ENCODE measurements at regions not wholly inside any gene's neighbourhood (a gene's known extent, or its start where the extent isn't known, plus 50 kb on each side); places are given as distances from the start of the nearest gene placed in this dataset.

DNA sequence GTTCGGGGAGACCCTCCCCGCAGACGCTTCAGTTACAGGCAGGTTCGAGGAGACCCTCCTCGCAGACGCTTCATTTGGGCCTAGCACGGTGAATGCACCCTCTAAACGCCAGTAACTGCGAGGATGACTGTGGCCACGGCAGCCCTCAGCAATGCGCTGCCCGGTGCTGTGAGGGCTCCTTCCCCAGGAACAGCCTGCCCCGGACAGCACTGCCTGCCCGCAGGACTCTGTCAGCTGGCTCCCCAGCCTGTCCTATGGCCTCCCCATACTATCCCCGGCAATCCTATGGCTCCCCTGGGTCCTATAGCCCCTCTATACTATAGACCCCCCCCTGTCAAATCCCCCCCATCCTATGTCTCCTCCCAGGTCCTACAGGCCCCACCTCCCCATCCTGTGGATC is 238.9 kb downstream of the RBFOX3 start (continued):
- TF ChIP-seq, protein P1, sequence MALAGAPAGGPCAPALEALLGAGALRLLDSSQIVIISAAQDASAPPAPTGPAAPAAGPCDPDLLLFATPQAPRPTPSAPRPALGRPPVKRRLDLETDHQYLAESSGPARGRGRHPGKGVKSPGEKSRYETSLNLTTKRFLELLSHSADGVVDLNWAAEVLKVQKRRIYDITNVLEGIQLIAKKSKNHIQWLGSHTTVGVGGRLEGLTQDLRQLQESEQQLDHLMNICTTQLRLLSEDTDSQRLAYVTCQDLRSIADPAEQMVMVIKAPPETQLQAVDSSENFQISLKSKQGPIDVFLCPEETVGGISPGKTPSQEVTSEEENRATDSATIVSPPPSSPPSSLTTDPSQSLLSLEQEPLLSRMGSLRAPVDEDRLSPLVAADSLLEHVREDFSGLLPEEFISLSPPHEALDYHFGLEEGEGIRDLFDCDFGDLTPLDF (CRISPR knock-in tag; IDR thresholded peaks at IDR 0.05) = no peak

DNA sequence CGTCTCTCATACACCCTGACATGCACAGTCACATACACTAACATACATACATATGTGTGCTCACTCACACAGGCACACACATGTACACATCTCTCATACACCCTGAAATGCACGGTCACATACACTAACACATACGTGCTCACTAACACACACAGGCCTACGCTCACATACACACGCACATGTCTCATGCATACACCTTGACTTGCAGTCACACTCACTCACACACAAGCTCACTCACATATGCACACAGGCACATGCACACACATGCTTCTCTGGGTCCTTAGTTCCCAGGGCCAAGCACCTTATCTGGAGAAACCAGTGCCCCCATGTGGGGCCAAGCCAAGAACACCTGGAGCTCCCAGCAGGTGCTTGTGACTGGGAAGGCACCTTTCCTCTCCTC is 240.3 kb downstream of the RBFOX3 start:
- Mint-ChIP-seq H3K36me3 (no peaks in the 10 kb centered on the region), H3K27ac (no peak overlapping the region), H3K27me3 (ENCODE audit: low read depth) (no peaks in the 10 kb centered on the region), H3K4me1 (peaks cover 18% of the 10 kb centered on the region), H3K4me3 (no peak overlapping the region), H3K9me3 (no peaks in the 10 kb centered on the region; the same call in 1 of the 2 replicates)
- DNase-seq (ENCODE audit: low spot score) (no peak), ATAC-seq (no peak)
- TF ChIP-seq KAT7 (CRISPR knock-in tag; IDR thresholded peaks at IDR 0.05; ENCODE audit: borderline replicate concordance) = no peak
- TF ChIP-seq, protein P2, sequence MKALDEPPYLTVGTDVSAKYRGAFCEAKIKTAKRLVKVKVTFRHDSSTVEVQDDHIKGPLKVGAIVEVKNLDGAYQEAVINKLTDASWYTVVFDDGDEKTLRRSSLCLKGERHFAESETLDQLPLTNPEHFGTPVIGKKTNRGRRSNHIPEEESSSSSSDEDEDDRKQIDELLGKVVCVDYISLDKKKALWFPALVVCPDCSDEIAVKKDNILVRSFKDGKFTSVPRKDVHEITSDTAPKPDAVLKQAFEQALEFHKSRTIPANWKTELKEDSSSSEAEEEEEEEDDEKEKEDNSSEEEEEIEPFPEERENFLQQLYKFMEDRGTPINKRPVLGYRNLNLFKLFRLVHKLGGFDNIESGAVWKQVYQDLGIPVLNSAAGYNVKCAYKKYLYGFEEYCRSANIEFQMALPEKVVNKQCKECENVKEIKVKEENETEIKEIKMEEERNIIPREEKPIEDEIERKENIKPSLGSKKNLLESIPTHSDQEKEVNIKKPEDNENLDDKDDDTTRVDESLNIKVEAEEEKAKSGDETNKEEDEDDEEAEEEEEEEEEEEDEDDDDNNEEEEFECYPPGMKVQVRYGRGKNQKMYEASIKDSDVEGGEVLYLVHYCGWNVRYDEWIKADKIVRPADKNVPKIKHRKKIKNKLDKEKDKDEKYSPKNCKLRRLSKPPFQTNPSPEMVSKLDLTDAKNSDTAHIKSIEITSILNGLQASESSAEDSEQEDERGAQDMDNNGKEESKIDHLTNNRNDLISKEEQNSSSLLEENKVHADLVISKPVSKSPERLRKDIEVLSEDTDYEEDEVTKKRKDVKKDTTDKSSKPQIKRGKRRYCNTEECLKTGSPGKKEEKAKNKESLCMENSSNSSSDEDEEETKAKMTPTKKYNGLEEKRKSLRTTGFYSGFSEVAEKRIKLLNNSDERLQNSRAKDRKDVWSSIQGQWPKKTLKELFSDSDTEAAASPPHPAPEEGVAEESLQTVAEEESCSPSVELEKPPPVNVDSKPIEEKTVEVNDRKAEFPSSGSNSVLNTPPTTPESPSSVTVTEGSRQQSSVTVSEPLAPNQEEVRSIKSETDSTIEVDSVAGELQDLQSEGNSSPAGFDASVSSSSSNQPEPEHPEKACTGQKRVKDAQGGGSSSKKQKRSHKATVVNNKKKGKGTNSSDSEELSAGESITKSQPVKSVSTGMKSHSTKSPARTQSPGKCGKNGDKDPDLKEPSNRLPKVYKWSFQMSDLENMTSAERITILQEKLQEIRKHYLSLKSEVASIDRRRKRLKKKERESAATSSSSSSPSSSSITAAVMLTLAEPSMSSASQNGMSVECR (CRISPR knock-in tag; IDR thresholded peaks at IDR 0.05; ENCODE audit: borderline replicate concordance) = no peak
- TF ChIP-seq, protein P3, sequence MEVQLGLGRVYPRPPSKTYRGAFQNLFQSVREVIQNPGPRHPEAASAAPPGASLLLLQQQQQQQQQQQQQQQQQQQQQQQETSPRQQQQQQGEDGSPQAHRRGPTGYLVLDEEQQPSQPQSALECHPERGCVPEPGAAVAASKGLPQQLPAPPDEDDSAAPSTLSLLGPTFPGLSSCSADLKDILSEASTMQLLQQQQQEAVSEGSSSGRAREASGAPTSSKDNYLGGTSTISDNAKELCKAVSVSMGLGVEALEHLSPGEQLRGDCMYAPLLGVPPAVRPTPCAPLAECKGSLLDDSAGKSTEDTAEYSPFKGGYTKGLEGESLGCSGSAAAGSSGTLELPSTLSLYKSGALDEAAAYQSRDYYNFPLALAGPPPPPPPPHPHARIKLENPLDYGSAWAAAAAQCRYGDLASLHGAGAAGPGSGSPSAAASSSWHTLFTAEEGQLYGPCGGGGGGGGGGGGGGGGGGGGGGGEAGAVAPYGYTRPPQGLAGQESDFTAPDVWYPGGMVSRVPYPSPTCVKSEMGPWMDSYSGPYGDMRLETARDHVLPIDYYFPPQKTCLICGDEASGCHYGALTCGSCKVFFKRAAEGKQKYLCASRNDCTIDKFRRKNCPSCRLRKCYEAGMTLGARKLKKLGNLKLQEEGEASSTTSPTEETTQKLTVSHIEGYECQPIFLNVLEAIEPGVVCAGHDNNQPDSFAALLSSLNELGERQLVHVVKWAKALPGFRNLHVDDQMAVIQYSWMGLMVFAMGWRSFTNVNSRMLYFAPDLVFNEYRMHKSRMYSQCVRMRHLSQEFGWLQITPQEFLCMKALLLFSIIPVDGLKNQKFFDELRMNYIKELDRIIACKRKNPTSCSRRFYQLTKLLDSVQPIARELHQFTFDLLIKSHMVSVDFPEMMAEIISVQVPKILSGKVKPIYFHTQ (CRISPR knock-in tag; IDR thresholded peaks at IDR 0.05) = no peak
- ChIA-PET POLR2A (no interaction called here), CTCF (no interaction called here)

DNA sequence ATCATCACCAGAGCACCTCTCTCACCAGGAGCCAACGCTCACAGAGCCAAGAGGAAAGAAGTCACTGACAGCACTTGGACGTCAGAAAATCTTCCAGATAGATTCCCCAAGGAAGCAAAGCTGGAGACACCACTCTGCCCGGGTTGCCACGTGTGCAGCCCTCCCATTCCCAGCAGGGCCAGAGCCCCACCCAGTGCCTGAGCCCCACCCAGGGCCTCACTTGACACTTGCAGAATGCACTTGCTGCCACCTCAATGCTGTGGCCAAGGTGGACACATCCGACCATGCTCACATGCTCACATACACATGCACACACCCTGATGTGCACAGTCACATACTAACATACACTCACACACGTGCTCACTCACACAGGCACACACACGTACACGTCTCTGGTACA is 240.7 kb downstream of the RBFOX3 start:
- ChIA-PET POLR2A (no interaction called here), CTCF (interaction anchor here (1.0 kb wide), 1 partner anchor 18 kb away, joined by 3 read pairs; no protein-coding TSS in a partner anchor)
- Mint-ChIP-seq H3K36me3 (no peaks in the 10 kb centered on the region), H3K4me1 (peaks cover 18% of the 10 kb centered on the region), H3K4me3 (no peak overlapping the region), H3K9me3 (no peaks in the 10 kb centered on the region; the same call in 1 of the 2 replicates), H3K27me3 (ENCODE audit: low read depth) (no peaks in the 10 kb centered on the region), H3K27ac (no peak overlapping the region)
- TF ChIP-seq, protein P4, sequence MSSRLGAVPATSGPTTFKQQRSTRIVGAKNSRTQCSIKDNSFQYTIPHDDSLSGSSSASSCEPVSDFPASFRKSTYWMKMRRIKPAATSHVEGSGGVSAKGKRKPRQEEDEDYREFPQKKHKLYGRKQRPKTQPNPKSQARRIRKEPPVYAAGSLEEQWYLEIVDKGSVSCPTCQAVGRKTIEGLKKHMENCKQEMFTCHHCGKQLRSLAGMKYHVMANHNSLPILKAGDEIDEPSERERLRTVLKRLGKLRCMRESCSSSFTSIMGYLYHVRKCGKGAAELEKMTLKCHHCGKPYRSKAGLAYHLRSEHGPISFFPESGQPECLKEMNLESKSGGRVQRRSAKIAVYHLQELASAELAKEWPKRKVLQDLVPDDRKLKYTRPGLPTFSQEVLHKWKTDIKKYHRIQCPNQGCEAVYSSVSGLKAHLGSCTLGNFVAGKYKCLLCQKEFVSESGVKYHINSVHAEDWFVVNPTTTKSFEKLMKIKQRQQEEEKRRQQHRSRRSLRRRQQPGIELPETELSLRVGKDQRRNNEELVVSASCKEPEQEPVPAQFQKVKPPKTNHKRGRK (CRISPR knock-in tag; IDR thresholded peaks at IDR 0.05; ENCODE audit: borderline replicate concordance) = no peak
- TF ChIP-seq NFATC4 (CRISPR knock-in tag; IDR thresholded peaks at IDR 0.05) = no peak
- TF ChIP-seq, protein P3 (CRISPR knock-in tag; IDR thresholded peaks at IDR 0.05) = no peak
- TF ChIP-seq IRF2 (CRISPR knock-in tag; IDR thresholded peaks at IDR 0.05; ENCODE audit: borderline replicate concordance, low read depth) = no peak
- TF ChIP-seq ZNF263 (CRISPR knock-in tag; IDR thresholded peaks at IDR 0.05; ENCODE audit: low read depth) = no peak
- no peak for TF ChIP-seq MYBL2 (CRISPR knock-in tag; IDR thresholded peaks at IDR 0.05)
- TF ChIP-seq ZNF423 (CRISPR knock-in tag; IDR thresholded peaks at IDR 0.05) = no peak
- TF ChIP-seq, protein P5, sequence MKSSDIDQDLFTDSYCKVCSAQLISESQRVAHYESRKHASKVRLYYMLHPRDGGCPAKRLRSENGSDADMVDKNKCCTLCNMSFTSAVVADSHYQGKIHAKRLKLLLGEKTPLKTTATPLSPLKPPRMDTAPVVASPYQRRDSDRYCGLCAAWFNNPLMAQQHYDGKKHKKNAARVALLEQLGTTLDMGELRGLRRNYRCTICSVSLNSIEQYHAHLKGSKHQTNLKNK (CRISPR knock-in tag; IDR thresholded peaks at IDR 0.05) = no peak
- TF ChIP-seq, protein P6, sequence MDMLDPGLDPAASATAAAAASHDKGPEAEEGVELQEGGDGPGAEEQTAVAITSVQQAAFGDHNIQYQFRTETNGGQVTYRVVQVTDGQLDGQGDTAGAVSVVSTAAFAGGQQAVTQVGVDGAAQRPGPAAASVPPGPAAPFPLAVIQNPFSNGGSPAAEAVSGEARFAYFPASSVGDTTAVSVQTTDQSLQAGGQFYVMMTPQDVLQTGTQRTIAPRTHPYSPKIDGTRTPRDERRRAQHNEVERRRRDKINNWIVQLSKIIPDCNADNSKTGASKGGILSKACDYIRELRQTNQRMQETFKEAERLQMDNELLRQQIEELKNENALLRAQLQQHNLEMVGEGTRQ (CRISPR knock-in tag; IDR thresholded peaks at IDR 0.05) = no peak
- no peak for TF ChIP-seq TEAD1 (CRISPR knock-in tag; IDR thresholded peaks at IDR 0.05)
- no peak for TF ChIP-seq HMGA2 (CRISPR knock-in tag; IDR thresholded peaks at IDR 0.05)
- no peak for TF ChIP-seq CBFB (CRISPR knock-in tag; IDR thresholded peaks at IDR 0.05; ENCODE audit: low read depth)
- TF ChIP-seq ZNF396 (CRISPR knock-in tag; IDR thresholded peaks at IDR 0.05; ENCODE audit: borderline replicate concordance) = no peak
- no peak for TF ChIP-seq ZNF219 (CRISPR knock-in tag; IDR thresholded peaks at IDR 0.05; ENCODE audit: borderline replicate concordance)
- no peak for TF ChIP-seq CREM (CRISPR knock-in tag; IDR thresholded peaks at IDR 0.05)
- ATAC-seq = no peak
- no peak for DNase-seq (ENCODE audit: low spot score)

Measured in WTC11 (cell line).